Naive thymus-derived CD8-positive, alpha-beta T cell (primary cell): ENCODE measurements at regions not wholly inside any gene's neighbourhood (a gene's known extent, or its start where the extent isn't known, plus 50 kb on each side); places are given as distances from the start of the nearest gene placed in this dataset.
A peak's percentile ranks its signal among the peaks of the same experiment; 100 is the strongest.

Experiments
- ATAC-seq, 2 donors: fragments of 150-1000 bp; cut with Tn5 transposase in 1 of 2; sonication (Bioruptor Pico), chemical (Tn5 transposase) in 1 of 2; 1 replicate in 1 of 2; 2 replicates in 1 of 2; pipeline ENCODE4 v1.10.0; 2021; ENCODE audit warnings: mild to moderate bottlenecking in 2 of 2, moderate library complexity in 2 of 2
- POLR2A ChIA-PET: fragments of 350-600 bp; sonication (Branson Sonifier 250); formaldehyde crosslinking; loops from one replicate; lab custom pipeline; 2021; ENCODE audit warnings: antibody characterized with exemption; lab: Charles Lee
- DNase-seq, 10 donors: peaks; one replicate each; pipeline versions ENCODE4 v3.0.0 to v3.0.0-alpha.2; 2020 to 2022
- H3K27ac Mint-ChIP-seq, 10 donors: one replicate each; pipeline ENCODE4 v1.8.0; 2020 to 2022; ENCODE audit warnings: mild to moderate bottlenecking in 10 of 10, mixed read lengths in 10 of 10, moderate library complexity in 4 of 10, inconsistent platforms in 1 of 10
- H3K27me3 Mint-ChIP-seq, 5 donors: one replicate each; pipeline ENCODE4 v1.8.0; 2021 to 2022; ENCODE audit warnings: mixed read lengths in 5 of 5
- H3K36me3 Mint-ChIP-seq, 3 donors: one replicate each; pipeline ENCODE4 v1.8.0; 2020 to 2022; ENCODE audit warnings: mixed read lengths in 3 of 3, mild to moderate bottlenecking in 2 of 3, inconsistent platforms in 1 of 3
- H3K4me1 Mint-ChIP-seq, 4 donors: one replicate each; pipeline ENCODE4 v1.8.0; 2021 to 2022; ENCODE audit warnings: mixed read lengths in 4 of 4
- H3K4me3 Mint-ChIP-seq, 10 donors: one replicate each; pipeline ENCODE4 v1.8.0; 2020 to 2022; ENCODE audit warnings: mild to moderate bottlenecking in 10 of 10, mixed read lengths in 10 of 10, moderate library complexity in 6 of 10, inconsistent platforms in 1 of 10
- H3K9me3 Mint-ChIP-seq, 9 donors: one replicate each; pipeline ENCODE4 v1.8.0; 2020 to 2022; ENCODE audit warnings: mixed read lengths in 9 of 9, mild to moderate bottlenecking in 3 of 9, inconsistent platforms in 1 of 9, moderate library complexity in 1 of 9

DNA sequence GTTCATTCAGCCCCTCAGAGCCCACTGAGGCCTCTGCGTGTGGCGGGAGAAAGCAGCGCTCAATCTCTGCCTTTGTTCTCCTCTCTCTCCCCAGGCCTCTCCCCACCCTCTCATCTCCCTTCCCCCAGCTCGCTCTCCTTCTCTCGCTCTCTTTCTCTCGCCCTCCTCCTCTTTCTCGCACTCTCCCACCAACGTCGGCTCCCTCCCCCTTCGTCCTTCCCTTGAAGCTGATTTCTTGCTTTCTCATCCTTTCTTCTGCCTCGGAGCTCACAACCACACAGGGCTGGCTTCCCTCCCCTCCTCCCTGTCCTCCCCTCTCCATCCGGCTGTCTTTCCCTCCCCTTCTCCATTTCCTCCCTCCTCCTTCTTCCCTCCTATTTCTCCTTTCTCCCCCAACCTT is 96.4 kb downstream of the LRRC74A start:
- Mint-ChIP-seq H3K36me3 (no peaks in the 10 kb centered on the region), H3K4me1 (peaks cover 22 to 80% (median 74%) of the 10 kb centered on the region in 4 donors), H3K9me3 (no peaks in the 10 kb centered on the region), H3K27me3 (no peaks in the 10 kb centered on the region), H3K4me3 (peak overlapping the region in 1 of 10 donors; percentile 18), H3K27ac (peak overlapping the region in 1 of 10 donors; percentile 85)
- DNase-seq (no peak), ATAC-seq (no peak)
- POLR2A ChIA-PET = interaction anchor here (1.2 kb wide), 1 partner anchor 116 kb away, joined by 4 read pairs; no protein-coding TSS in a partner anchor

DNA sequence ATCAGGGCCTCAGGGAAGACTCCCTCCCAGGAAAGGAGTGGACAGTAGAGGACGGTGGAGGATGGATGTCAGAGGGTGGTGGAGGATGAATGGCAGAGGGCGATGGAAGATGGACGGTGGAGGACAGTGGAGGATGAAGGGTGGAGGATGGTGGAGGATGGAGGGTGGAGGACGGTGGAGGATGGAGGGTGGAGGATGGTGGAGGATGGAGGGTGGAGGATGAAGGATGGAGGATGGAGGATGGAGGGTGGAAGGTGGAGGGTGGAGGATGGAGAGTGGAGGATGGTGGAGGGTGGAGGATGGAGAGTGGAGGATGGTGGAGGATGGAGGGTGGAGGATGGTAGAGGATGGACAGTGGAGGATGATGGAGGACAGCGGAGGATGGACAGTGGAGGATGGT is 95.9 kb downstream of the LRRC74A start:
- ATAC-seq (no peak), DNase-seq (no peak)
- Mint-ChIP-seq H3K36me3 (no peaks in the 10 kb centered on the region), H3K4me3 (no peak overlapping the region), H3K9me3 (no peaks in the 10 kb centered on the region), H3K27ac (peak overlapping the region in 1 of 10 donors; percentile 85), H3K27me3 (no peaks in the 10 kb centered on the region), H3K4me1 (peaks cover 19 to 75% (median 70%) of the 10 kb centered on the region in 4 donors)
- POLR2A ChIA-PET = interaction anchor here (1.6 kb wide), 1 partner anchor 36 kb away, joined by 4 read pairs; no protein-coding TSS in a partner anchor

DNA sequence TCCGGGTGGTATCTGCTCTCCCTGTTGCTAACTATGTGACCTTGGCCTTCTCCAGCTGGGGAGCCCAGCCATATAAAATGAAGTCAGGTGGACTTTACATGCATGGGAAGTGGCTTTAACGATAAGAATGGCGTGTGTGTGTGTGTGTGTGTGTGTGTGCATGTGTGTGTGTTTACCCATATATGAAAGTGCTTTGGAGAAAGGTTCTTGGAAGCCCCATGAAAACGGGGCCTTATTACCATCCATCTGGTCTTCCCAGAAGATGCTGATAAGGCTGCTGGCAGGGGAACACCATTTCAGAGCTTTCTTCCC is 94.8 kb downstream of the LRRC74A start:
- no peaks in the 10 kb centered on the region for H3K9me3 Mint-ChIP-seq
- DNase-seq = no peak
- peaks cover 13 to 65% (median 62%) of the 10 kb centered on the region in 4 donors for H3K4me1 Mint-ChIP-seq
- peak overlapping the region in 4 of 10 donors; percentile 8 to 65 (median 18) for H3K27ac Mint-ChIP-seq
- POLR2A ChIA-PET = interaction anchor here (0.6 to 2.3 kb wide), 7 partner anchors 9 to 106 kb away, joined by 3 to 17 read pairs (median 4); no protein-coding TSS in a partner anchor
- no peak for ATAC-seq
- H3K4me3 Mint-ChIP-seq = peak overlapping the region in 1 of 10 donors; percentile 10
- H3K27me3 Mint-ChIP-seq = no peaks in the 10 kb centered on the region
- no peaks in the 10 kb centered on the region for H3K36me3 Mint-ChIP-seq

DNA sequence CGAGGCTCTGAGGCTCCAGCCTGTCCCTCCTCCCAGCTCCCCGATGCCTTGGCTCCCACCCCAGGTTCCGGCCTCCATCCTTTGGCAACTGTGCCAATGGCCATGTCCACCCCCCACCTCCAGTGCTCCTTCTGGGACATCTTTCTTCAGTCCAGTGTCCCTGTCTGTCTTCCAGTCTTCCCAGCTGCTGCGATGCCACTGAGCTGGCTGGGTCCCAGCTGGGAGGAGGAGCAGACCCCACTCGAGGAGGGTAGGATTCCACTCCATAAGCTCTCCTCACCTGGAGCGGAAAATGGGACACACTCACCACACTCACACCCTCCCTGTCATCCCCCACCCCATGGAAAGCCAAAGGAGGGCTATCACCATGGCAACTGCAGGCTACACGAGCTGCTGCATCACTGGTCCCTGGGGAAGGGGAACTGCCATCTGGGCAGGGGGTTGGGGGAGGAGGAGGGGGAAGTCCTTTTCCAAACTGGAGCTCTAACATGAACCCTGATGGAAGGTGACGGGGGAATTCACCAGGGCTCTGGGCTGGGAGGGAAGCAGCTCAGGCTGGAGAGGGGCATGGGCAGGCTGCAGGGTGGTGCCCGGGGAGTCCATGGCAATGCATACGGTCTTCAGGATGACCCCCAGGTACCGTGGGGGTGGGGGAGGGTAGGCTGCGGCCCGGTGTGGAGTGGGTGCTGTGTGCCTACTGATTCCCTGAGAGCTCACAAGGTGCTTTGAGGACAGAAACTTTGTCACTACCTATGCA is 94.3 kb downstream of the LRRC74A start:
- DNase-seq (no peak), ATAC-seq (no peak)
- Mint-ChIP-seq H3K4me1 (peaks cover 12 to 62% (median 58%) of the 10 kb centered on the region in 4 donors), H3K9me3 (no peaks in the 10 kb centered on the region), H3K4me3 (peak overlapping the region in 3 of 10 donors; percentile 48 to 65 (median 64)), H3K27me3 (no peaks in the 10 kb centered on the region), H3K36me3 (no peaks in the 10 kb centered on the region), H3K27ac (peak overlapping the region in 6 of 10 donors; percentile 8 to 84 (median 48))
- POLR2A ChIA-PET = interaction anchor here (0.6 to 3.2 kb wide), 12 partner anchors 9 to 119 kb away, joined by 3 to 17 read pairs (median 4); no protein-coding TSS in a partner anchor

DNA sequence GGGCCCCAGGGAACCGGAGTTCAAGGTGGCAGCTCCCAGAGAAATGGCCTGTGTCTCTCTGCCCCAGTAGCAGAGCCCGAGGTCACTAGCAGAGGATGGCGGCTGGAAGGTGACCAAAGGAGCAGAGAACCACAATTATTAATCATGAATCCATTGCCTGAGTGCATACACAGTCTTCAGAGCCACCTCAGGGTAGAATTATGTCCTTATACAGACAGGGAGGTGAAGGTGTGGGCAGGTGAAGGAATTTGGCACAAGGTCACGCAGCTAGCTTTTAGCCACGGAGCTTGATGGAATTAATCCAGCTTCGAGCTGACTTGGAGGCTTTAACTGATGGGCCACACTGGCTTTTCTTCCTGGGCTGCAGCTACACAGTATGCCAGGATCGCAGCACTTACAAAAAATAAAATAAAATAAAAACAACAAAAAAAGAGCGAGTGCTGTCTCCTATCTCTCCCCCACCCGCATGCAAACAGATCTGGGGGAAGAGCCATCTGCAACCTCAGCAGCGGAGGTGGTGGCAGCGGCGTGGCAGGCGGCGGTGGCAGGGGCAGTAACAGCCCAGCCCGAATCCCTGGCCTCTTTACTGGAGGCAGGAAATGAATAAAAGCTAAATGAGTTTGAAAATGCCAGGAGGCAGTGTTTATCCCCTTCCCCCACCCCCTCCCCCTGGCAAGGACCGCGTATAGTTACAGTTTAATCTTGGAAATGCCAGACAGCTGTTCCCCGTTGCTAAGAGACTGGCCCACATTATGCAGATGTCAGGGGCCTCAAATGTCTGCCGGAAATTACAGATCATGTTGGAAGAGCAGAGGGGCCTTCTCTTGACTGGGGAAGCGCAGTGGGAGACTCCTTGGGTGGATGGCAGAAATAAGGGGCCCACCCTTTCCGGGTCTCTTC is 93.5 kb downstream of the LRRC74A start:
- POLR2A ChIA-PET = interaction anchor here (0.6 to 3.2 kb wide), 13 partner anchors 10 to 120 kb away, joined by 3 to 17 read pairs (median 3); no protein-coding TSS in a partner anchor
- peak overlapping the region in 8 of 10 donors; percentile 25 to 84 (median 62) for H3K27ac Mint-ChIP-seq

More for the DNA sequence above, 93.5 kb downstream of the LRRC74A start:
- Mint-ChIP-seq H3K9me3 (no peaks in the 10 kb centered on the region), H3K4me3 (peak overlapping the region; percentile 25 to 82 (median 54)), H3K27me3 (no peaks in the 10 kb centered on the region), H3K36me3 (no peaks in the 10 kb centered on the region), H3K4me1 (peaks cover 10 to 57% (median 51%) of the 10 kb centered on the region in 4 donors)
- peak; percentile 78 to 82 for ATAC-seq
- DNase-seq = peak in 6 of 10 donors; percentile 24 to 49 (median 40)
